HG03354 (cell line): ENCODE measurements at regions not wholly inside any gene's neighbourhood (a gene's known extent, or its start where the extent isn't known, plus 50 kb on each side); places are given as distances from the start of the nearest gene placed in this dataset.
A peak's percentile ranks its signal among the peaks of the same experiment; 100 is the strongest.

Experiments used
- ATAC-seq: cut with Tn5 transposase; IDR thresholded peaks from one replicate; pipeline ENCODE4 v1.9.1; 2021; ENCODE audit warnings: mild to moderate bottlenecking; ENCODE audit not compliant: unreplicated experiment, poor library complexity, severe bottlenecking

GRCh38 chr12:4112734-4113325 is 160.7 kb upstream of the CCND2 start:
- no peak for ATAC-seq

DNA sequence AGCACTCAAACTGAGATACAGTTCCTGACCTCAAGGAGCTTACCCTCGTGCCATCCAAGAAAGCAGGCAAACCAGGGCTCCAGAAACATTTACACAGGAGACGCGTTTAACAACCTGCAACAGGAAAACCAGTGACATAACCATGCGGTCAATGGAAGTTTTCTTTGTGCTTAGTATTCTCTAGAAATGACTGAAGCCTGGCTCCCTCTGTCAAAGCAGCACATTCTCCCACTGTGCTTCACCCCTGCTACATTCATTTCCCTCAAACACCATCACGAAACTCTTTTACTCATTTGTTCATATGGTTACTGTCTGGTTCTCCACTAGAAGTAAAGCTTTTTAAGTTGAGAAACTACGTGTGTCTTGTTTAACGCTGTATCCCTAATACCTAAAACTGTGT is 161.3 kb upstream of the CCND2 start:
- ATAC-seq, result no peak

GRCh38 chr12:4111010-4111409 is 162.6 kb upstream of the CCND2 start:
- no peak for ATAC-seq

GRCh38 chr12:4109826-4110225 is 163.7 kb upstream of the CCND2 start:
- ATAC-seq, result no peak

DNA sequence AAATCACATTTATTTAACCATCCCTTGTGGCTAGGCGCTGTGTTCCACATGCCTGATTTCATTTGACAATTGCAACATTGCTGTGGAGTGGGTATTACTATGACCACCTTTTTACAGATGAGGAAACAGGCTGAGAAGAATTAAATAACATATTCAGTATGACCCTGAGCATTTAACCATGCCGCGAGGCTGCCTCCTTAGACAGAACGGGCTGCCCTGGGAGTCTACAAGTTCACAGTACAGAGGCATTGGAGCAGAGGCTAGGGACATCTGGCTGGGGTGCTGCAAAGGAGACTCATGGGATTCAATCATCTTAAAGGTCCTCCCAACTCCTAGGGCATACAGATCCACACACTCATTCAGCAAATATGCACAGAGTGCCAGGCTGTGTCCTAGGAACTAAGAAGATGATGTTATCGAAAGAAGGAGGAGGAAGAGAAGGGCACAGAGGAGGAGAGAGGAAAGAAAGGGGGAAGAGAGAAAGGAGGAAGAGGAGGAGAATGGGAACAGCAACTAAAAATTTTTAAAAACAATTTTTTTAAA is 164.7 kb upstream of the CCND2 start:
- ATAC-seq, result no peak

GRCh38 chr12:4107911-4108697 is 165.5 kb upstream of the CCND2 start:
- no peak for ATAC-seq

- peak; percentile 90 for ATAC-seq
Observed at GRCh38 chr12:4107436-4107878, 166.1 kb upstream of the CCND2 start.

- ATAC-seq, result no peak
Observed at GRCh38 chr12:4106621-4107020, 166.9 kb upstream of the CCND2 start.

GRCh38 chr12:4104722-4105244 is 168.8 kb upstream of the CCND2 start:
- ATAC-seq, result no peak

- no peak for ATAC-seq
Observed at GRCh38 chr12:4099276-4099675, 174.3 kb upstream of the CCND2 start.

- no peak for ATAC-seq
Observed at GRCh38 chr12:4091016-4091743, 182.4 kb upstream of the CCND2 start.

GRCh38 chr12:4089956-4090355 is 183.6 kb upstream of the CCND2 start:
- ATAC-seq, result no peak

DNA sequence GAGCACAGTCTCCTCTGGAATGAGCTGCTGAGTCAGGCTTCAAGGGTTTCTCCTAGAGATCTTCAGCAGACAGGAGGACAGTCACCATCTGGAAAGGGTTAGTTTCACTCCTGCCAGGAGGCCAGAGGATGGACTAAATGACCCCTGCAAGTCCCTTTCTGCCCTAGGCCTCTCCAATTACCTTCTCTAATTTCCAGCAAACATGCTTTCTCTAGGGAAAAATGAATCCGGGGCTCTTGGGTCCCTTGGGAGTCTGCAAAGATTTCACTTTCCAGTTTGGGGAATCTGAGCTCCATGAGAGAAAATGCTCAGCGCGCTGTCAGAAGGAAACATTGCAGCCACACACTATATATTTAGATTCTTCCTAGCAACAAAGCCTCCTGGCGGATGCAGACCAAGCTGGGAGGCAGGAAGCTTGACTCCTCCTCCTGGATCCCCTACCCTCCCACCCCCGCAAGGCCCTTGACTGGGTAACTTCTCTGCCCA is 184.4 kb upstream of the CCND2 start:
- no peak for ATAC-seq

- ATAC-seq, result no peak
Observed at GRCh38 chr12:4088451-4088850, 185.1 kb upstream of the CCND2 start.

GRCh38 chr12:4086481-4086880 is 187.1 kb upstream of the CCND2 start:
- ATAC-seq, result no peak

- no peak for ATAC-seq
Observed at GRCh38 chr12:4084573-4084972, 189.0 kb upstream of the CCND2 start.

DNA sequence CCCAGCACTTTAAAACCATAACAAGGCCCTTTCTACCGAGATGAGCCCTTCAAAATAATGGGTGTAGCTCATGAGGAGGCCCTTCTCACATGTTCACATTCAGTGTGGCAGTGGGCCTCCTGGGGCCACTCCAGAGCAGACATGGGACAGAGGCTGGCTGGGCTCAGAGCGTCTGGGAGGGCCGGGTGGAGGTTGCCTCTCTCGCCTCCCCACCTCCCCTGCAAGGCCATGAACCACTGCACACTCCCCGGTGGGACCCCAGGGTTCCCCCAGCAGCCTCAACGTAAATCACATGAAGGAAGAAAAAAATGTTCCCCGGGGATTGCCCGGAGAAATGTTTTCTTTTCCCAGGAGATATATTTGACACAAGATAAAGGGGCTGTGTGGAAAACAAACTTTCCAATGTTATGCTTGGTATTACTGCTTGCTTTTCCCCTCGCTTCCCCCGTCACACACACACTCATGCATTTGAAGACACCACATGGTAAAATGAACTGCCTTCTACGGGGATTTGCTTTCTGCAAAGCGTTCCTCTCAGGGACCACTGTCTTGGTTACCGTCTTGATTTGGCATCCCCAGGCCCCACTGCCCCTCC is 190.7 kb upstream of the CCND2 start:
- ATAC-seq, result no peak

DNA sequence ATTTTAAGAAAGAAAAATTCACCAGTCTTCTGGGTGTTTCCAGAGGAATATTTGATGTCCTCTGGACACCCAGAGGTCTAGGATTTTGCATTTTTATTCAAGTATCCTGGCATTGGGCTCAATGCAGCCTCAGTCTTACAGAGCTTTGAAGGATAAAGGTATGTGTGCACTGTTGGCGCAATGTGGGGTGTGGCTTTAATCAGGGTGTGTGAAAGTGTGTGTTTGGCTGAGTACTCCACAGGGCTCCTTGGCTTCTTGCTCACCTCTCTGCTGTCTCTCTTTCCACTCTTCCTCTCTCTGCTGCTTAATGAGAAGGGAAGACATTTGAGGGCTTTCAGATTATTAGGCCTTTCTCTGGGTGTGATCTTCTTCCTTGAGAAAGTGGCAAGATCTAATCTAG is 193.3 kb upstream of the CCND2 start:
- ATAC-seq, result no peak

GRCh38 chr12:4074129-4074528 is 199.4 kb upstream of the CCND2 start:
- ATAC-seq, result no peak

DNA sequence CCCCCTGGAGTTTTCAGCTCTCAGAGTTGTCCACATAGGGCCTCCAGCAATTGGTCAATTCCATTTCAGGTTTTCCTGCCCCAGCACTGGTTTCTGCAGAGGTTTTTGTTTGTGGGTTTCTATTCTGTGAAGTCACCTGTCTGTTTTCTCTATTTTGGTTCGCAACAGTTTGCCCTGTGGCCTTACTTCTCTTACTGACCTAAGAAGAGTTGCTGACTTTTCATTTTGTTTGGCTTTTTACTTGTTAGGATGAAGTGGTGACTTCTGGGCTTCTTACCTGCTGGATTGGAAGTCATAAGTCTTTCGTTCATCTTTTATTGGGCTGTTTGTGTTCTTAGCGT is 196.4 kb upstream of the PARP11 start:
- ATAC-seq, result no peak
